T-helper 1 cell (primary cell): ENCODE measurements at regions not wholly inside any gene's neighbourhood (a gene's known extent, or its start where the extent isn't known, plus 50 kb on each side); places are given as distances from the start of the nearest gene placed in this dataset.

Source experiments
- DNase-seq, 5 donors: peaks; one replicate each; pipeline ENCODE4 v3.0.0-alpha.2; 2012 to 2020

- DNase-seq, result no peak
These were observed 181.8 kb downstream of the TBXT start for GRCh38 chr6:165985806-165986299.

- no peak for DNase-seq
These were observed 182.3 kb downstream of the TBXT start for GRCh38 chr6:165985281-165985805.

GRCh38 chr6:165984729-165985275 lies 182.8 kb downstream of the TBXT start:
- DNase-seq, result no peak

GRCh38 chr6:165983112-165984072 lies 184.3 kb downstream of the TBXT start:
- DNase-seq, result no peak

- no peak for DNase-seq
These were observed 189.2 kb downstream of the TBXT start for GRCh38 chr6:165978476-165978875.

- DNase-seq, result no peak
These were observed 191.0 kb downstream of the TBXT start for GRCh38 chr6:165976684-165977083.

GRCh38 chr6:165974817-165975216 lies 192.8 kb downstream of the TBXT start:
- no peak for DNase-seq

- no peak for DNase-seq
These were observed 194.2 kb downstream of the TBXT start for GRCh38 chr6:165973473-165973872.

GRCh38 chr6:165972139-165972802 lies 195.4 kb downstream of the TBXT start:
- no peak for DNase-seq

GRCh38 chr6:165971202-165971601 lies 196.4 kb downstream of the TBXT start:
- no peak for DNase-seq

- DNase-seq, result no peak
These were observed 197.7 kb downstream of the TBXT start for GRCh38 chr6:165970001-165970400.

GRCh38 chr6:165969184-165969583 lies 198.5 kb downstream of the TBXT start:
- DNase-seq, result no peak

GRCh38 chr6:165968408-165968807 lies 199.2 kb downstream of the TBXT start:
- DNase-seq, result no peak

GRCh38 chr6:165967810-165968407 lies 199.7 kb downstream of the TBXT start:
- DNase-seq, result no peak

- no peak for DNase-seq
These were observed 203.9 kb downstream of the TBXT start for GRCh38 chr6:165963750-165964149.

GRCh38 chr6:165962366-165962765 lies 205.3 kb downstream of the TBXT start:
- DNase-seq, result no peak

GRCh38 chr6:165961233-165961632 lies 206.4 kb downstream of the TBXT start:
- no peak for DNase-seq

- no peak for DNase-seq
These were observed 207.0 kb downstream of the TBXT start for GRCh38 chr6:165960695-165961094.

- DNase-seq, result no peak
These were observed 208.0 kb downstream of the TBXT start for GRCh38 chr6:165959627-165960026.

- DNase-seq, result no peak
These were observed 210.8 kb downstream of the TBXT start for GRCh38 chr6:165956874-165957273.

GRCh38 chr6:165952514-165952913 lies 215.1 kb downstream of the TBXT start:
- no peak for DNase-seq

GRCh38 chr6:165950316-165950715 lies 217.3 kb downstream of the TBXT start:
- DNase-seq, result no peak

- no peak for DNase-seq
These were observed 218.3 kb downstream of the TBXT start for GRCh38 chr6:165949324-165949723.
